AG20443 (cell line): ENCODE measurements at regions not wholly inside any gene's neighbourhood (a gene's known extent, or its start where the extent isn't known, plus 50 kb on each side); places are given as distances from the start of the nearest gene placed in this dataset.

Source experiments
- DNase-seq: peaks from one replicate; pipeline ENCODE4 v3.0.0; 2012; ENCODE audit warnings: low spot score, mixed read lengths

DNA sequence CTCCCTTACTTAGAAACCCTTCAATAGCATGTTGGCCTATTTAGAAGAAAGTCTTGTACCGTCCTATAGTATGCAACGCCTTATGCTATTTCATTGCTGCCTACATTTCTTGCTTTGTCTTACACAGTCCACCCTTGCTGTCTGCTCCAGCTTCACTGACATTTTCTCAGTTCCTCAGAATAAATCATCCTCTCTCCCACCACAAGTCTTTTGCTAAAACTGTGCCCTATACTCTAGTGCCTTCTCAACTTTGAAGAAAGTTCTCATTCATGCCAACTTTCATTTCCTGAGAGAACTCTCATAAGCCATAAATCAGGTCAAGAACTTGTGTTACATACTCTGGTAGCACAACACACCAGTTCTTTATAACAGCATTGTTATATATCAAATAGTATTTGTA lies 54.3 kb upstream of the COL3A1 start:
- no peak for DNase-seq

DNA sequence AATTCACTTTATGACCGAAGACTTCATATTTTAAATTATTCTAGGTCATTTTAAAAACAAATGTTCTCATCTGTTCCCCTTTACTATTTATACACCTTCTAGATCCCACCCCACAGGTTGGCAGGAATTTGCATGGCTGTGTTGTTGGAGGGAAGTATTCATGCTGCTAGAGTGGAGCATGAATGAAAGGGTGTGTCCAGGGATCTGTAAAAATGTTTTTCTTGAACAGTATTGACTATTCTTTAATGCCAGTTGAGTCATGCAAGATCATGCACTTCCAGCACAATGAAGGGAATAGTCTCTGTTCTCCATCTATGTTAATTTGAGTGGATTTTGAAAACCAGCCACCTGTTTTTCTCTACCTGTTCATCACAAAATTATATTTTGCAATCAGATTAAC lies 52.0 kb upstream of the COL3A1 start:
- DNase-seq = no peak
